GM21447 (cell line): ENCODE measurements at regions not wholly inside any gene's neighbourhood (a gene's known extent, or its start where the extent isn't known, plus 50 kb on each side); places are given as distances from the start of the nearest gene placed in this dataset.

Source experiments
- ATAC-seq: cut with Tn5 transposase; IDR thresholded peaks from one replicate; pipeline ENCODE4 v1.9.1; 2021; ENCODE audit not compliant: unreplicated experiment

- ATAC-seq: no peak
Measured at GRCh38 chr4:43242606-43243005, 350.1 kb downstream of the GRXCR1 start.

- no peak for ATAC-seq
Measured at GRCh38 chr4:43243433-43244116, 351.1 kb downstream of the GRXCR1 start.

GRCh38 chr4:43244688-43245382 is 352.3 kb downstream of the GRXCR1 start:
- peak; percentile 85 for ATAC-seq

- no peak for ATAC-seq
Measured at GRCh38 chr4:43251841-43252240, 359.3 kb downstream of the GRXCR1 start.

DNA sequence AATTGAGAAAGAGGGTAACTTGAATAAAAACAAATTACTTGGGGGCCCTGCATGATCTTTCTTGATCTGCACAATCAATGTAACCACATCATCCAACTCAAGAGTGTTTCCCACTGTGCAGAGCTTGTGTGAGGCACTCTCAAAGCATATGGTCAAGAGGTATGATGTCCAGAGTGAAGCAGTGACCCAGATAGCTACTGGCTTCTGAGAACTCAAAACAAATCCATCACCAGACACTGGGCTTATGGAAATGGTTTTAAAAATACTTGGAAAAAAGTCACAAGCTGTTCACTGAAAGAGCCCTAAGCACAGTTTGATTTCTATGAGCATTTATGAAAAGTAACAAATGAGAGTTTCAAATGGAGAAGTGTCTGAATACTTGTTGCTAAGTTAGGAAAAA is 361.0 kb downstream of the GRXCR1 start:
- no peak for ATAC-seq

DNA sequence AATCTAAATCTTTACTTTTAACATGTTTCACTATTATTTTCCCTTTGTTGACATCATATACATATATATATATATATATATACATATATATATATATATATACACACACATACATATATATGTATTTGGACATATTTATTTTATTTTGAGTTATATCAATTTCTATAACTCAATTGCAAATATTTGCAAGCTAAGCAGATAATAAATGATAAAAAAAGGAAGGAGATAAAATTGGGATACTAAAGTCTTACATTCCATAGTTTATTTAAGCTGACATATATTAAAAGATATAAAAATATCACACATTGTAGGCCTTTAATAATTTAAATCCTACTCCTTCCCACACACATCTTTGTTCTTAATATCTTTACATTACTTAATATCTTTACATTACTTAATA is 372.2 kb downstream of the GRXCR1 start:
- no peak for ATAC-seq

DNA sequence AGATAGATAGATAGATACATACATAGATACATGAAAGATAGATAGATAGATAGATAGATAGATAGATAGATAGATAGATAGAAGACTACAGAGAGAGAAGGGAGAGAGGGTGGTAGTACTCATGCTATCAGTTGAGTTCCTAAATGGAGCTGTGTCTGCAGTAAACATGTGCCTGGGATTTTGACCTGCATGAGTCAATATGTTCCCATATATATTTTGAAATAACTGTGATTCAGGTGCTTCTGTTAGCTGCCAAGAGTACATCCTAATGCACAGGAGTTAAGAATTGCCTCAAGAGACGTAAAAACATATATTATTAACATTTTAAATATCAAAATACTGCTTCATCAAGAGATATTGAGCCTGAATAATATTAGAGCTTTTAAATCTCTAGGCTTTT is 379.4 kb downstream of the GRXCR1 start:
- ATAC-seq: no peak

- ATAC-seq: no peak
Measured at GRCh38 chr4:43274376-43274775, 381.9 kb downstream of the GRXCR1 start.

- no peak for ATAC-seq
Measured at GRCh38 chr4:43275779-43276178, 383.3 kb downstream of the GRXCR1 start.

- no peak for ATAC-seq
Measured at GRCh38 chr4:43276321-43276720, 383.8 kb downstream of the GRXCR1 start.

- no peak for ATAC-seq
Measured at GRCh38 chr4:43277003-43277402, 384.5 kb downstream of the GRXCR1 start.

GRCh38 chr4:43282534-43282933 is 390.0 kb downstream of the GRXCR1 start:
- no peak for ATAC-seq

- no peak for ATAC-seq
Measured at GRCh38 chr4:43286137-43286536, 393.6 kb downstream of the GRXCR1 start.

- ATAC-seq: no peak
Measured at GRCh38 chr4:43296946-43297528, 404.5 kb downstream of the GRXCR1 start.

GRCh38 chr4:43316813-43317212 is 424.3 kb downstream of the GRXCR1 start:
- ATAC-seq: no peak

- no peak for ATAC-seq
Measured at GRCh38 chr4:43325220-43325967, 432.9 kb downstream of the GRXCR1 start.

DNA sequence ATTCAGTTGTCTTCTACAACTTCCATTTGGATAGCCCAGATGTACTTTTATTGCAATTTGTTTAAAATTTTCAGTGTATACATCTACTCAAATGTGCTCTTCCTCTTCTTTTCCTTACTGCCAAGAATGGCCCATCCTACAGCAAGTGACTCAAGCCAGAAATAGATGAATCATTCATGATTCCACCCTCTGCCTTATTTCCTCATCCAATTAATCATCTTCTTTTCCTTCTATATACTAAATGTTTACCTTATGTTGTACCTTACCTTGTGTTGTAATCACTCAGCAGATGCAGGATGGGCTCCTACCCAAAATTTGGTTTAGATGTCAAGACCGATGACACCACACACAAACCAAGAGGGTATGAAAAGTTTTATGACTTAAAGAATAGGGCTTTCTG is 437.8 kb downstream of the GRXCR1 start:
- no peak for ATAC-seq

GRCh38 chr4:43331226-43332051 is 438.9 kb downstream of the GRXCR1 start:
- ATAC-seq: no peak

GRCh38 chr4:43332052-43332425 is 439.5 kb downstream of the GRXCR1 start:
- no peak for ATAC-seq

DNA sequence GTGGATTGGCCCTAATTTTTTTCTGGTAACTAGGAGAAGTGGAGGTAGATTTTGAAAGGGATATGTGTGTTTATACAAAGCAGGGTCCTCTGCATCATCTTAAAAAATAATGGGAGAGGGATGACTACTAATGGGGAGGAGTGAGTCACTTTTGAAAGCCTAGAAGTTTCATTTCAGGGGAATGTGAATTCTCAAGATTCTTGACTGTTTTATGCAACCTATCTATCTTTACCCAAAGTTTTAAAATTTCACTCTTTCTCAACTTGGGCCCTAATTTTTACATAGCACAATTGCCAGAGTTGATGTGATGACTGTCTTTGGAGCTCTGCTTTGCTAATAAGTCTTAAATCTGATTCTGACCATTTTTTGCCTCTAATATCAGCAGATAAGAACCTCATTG is 445.2 kb downstream of the GRXCR1 start:
- ATAC-seq: no peak

DNA sequence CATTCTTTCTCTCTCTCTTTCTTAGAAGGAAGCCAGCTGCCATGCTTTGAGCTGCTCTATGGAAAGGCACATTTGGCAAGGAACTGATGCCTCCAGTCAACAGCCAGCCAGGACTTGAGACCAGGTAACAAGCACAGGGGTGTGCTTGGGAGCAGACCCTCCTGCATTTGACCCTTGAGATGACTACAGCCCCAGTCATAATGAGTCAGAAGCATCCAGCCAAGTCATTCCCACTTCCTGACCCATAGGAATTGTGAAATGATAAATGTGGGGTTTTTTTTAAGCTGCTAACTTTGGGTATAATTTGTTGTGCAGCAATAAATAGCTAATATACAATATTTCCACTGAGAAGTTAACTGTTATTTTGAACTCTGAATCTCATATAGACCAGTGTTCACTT is 446.9 kb downstream of the GRXCR1 start:
- no peak for ATAC-seq
